ENCODE measurements at regions not wholly inside any gene's neighbourhood (a gene's known extent, or its start where the extent isn't known, plus 50 kb on each side); places are given as distances from the start of the nearest gene placed in this dataset.

DNA sequence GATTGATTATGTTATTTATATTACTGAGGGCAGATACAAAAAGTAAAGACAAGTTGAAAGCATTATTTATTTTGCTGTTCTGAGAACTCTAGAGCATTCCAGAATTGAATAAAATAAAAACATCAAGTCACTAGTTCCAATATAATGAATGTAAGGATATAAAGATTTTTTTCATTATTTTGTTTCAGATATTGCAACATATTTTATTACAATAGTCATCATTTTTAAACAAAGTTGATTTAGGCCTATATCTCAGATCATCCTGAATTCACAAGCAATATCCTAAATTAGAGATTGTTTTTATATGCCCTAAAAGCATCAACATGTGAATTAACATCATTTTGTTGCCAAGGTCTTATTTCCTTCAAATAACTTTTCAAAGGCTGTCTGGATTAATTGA lies 535.6 kb upstream of the KCND2 start:
- TF ChIP-seq, protein P1, sequence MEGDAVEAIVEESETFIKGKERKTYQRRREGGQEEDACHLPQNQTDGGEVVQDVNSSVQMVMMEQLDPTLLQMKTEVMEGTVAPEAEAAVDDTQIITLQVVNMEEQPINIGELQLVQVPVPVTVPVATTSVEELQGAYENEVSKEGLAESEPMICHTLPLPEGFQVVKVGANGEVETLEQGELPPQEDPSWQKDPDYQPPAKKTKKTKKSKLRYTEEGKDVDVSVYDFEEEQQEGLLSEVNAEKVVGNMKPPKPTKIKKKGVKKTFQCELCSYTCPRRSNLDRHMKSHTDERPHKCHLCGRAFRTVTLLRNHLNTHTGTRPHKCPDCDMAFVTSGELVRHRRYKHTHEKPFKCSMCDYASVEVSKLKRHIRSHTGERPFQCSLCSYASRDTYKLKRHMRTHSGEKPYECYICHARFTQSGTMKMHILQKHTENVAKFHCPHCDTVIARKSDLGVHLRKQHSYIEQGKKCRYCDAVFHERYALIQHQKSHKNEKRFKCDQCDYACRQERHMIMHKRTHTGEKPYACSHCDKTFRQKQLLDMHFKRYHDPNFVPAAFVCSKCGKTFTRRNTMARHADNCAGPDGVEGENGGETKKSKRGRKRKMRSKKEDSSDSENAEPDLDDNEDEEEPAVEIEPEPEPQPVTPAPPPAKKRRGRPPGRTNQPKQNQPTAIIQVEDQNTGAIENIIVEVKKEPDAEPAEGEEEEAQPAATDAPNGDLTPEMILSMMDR (IDR thresholded peaks at IDR 0.05; ENCODE audit: low read depth, low read length): no peak
- no peak for TF ChIP-seq EZH2phosphoT487 (IDR thresholded peaks at IDR 0.05; ENCODE audit: low read depth)

All from OCI-LY3 (cell line).